VCaP (cell line): ENCODE measurements at regions not wholly inside any gene's neighbourhood (a gene's known extent, or its start where the extent isn't known, plus 50 kb on each side); places are given as distances from the start of the nearest gene placed in this dataset.

Experiments used
- H3K27ac ChIP-seq: fragments of 450-650 bp; 2 replicates; pipeline ENCODE4 v1.5.1; 2017
- TF ChIP-seq, protein P1 (sequence below): fragments of 450-650 bp; conservative IDR thresholded peaks from 2 replicates; pipeline ENCODE4 v1.5.1; 2017; ENCODE audit warnings: mild to moderate bottlenecking, moderate library complexity

DNA sequence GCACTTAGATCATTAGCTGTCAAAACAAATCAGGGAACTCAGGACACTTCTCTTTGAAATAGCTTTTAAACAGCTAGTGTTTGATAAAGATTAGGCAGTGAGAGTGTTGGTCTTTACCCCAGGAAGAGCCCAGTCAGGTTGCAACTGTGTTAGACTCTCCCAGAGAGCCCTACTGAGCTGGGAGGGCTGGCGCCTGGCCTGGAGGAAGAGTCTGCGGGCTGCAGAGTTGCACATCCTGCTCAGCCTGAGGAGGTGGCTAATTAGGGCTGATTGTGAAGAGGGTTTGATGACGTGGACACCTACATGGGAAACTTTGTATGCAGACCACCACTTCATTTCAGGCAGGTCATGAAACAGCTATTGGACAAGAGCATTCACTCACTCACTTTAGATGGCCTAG, 112.0 kb downstream of the TMEM174 start:
- TF ChIP-seq, protein P1, sequence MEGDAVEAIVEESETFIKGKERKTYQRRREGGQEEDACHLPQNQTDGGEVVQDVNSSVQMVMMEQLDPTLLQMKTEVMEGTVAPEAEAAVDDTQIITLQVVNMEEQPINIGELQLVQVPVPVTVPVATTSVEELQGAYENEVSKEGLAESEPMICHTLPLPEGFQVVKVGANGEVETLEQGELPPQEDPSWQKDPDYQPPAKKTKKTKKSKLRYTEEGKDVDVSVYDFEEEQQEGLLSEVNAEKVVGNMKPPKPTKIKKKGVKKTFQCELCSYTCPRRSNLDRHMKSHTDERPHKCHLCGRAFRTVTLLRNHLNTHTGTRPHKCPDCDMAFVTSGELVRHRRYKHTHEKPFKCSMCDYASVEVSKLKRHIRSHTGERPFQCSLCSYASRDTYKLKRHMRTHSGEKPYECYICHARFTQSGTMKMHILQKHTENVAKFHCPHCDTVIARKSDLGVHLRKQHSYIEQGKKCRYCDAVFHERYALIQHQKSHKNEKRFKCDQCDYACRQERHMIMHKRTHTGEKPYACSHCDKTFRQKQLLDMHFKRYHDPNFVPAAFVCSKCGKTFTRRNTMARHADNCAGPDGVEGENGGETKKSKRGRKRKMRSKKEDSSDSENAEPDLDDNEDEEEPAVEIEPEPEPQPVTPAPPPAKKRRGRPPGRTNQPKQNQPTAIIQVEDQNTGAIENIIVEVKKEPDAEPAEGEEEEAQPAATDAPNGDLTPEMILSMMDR: no peak
- peak overlapping the region; percentile 89; the same call in 1 of the 2 replicates for H3K27ac ChIP-seq

DNA sequence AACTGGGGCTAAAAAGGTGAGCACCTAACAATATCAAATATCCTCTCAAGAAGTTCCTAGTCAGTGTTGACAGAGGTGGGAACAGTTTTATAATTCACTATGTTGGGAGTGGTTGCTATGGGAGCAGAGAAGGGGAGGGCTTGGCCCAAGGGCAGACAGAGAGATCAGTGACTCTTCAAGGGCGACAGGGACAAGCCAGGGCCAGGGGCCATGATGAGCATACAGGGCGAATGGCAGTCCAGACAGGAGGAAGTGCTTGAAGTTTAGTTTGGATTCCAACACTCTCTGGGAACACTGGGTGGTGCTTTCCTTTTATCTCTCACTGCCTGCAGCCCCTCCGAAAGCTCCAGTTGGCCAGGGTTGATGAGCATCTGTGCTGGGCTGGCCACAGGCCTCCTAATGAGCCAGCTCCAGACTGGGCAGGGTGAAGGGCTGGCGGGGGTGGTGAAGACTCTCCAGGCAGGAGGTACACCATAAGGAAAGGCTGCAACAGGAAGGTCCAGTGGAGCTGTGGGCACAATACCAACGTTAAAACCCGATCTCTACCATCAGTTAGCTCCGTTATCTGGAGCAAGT, 111.3 kb downstream of the TMEM174 start:
- TF ChIP-seq, protein P1: no peak
- peak overlapping the region; percentile 89; the same call in 1 of the 2 replicates for H3K27ac ChIP-seq

DNA sequence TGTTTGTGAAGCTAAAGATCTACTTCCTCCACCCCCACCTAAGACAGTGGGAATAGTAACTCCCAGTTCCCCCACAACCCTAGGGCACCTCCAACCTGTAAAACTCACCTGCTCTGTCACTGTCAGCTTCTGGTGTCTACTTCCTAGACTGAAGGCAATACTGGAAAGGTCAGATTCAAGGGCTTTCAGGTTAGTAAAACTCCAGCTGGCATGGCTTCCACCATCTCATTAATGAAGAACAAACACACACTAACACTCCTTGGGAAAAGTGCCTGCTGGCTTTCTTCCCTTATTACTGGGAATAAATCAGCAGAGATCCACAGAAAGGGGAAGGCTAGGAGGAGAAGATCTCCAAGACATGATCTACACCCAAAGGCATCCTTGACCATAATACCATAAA, 109.9 kb downstream of the TMEM174 start:
- TF ChIP-seq, protein P1: no peak
- peak overlapping the region; percentile 89 for H3K27ac ChIP-seq

DNA sequence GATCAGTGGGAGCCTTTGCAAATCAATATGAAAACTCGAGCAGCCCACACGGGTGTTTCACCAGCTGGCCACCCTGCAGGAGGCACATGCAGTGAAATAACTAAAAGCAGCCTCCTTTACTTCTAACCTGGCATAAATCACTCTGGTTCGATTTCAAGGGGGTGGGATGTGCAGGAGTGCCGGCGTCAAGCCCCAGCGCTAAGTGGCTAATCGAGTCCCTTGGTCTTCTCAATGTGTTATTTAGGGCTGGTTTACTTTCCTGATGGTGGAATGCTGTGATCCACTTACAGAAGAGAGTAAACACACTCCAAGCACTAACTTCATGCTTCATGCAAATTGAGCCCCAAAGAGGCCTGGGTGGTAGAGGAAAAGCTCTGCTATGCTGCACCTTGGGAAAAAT, 109.4 kb downstream of the TMEM174 start:
- H3K27ac ChIP-seq: peak overlapping the region; percentile 89
- TF ChIP-seq, protein P1: no peak

DNA sequence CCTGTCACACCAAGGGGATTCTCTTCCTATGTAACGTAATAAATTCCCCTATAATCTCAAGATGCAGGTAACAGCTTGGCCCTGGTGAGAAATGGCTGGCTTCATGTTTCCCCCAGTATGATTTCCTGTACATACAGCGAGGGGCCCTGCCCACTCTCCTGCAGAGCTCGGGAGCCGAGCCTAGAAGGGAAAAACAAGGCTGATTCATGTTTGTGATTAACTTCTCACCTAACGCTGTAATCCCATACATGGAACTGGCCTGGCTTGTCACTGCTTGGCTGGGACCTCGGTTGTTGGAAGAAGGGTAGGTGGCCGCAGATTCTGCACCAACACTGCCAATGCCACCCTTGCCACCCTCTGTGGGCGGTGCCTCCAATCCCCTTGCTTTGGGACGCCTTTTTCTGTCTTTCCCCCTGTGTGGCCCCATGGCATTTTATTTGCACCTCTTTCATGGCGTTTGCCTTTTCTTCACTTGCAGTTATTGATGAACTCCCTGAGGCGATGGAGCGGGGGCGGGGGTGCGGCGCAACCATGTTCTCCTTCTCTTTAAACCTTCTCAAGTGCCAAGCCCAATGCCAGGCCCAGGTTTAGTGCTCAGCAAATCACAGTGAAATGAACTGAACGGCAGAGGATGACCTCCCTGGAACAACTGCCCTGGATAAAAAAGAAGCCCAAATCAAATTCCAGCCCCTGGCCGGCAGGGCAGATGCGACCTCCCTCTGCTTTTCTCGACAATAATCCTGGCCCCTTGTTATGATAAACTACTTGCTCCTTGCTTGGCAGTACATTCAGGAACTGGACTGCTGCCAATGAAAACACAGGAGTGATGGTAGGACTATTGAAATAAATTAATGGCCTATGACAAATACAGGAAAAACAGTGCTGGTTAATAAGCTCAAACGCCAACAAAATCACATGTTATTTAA, 108.1 kb downstream of the TMEM174 start:
- TF ChIP-seq, protein P1: no peak
- H3K27ac ChIP-seq: peak overlapping the region; percentile 89

DNA sequence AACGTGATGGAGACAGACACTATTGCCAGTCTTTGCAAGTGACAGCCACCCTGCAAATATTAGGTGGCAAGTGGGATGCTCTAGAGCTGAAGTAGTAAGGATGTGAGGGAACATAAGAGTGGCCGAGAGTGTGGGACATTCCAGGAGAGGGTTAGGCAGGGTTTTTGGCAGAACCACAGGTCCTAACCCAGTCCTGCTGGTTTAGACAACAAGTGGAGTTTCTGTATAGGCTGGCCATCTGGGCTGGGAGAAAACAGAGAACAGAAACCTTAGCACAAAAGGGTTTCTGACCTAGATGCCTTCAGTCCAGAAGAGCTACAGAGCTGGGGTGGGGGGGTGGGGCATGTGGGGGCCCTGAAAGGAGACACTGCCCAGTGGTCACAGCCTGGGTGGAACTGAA, 107.4 kb downstream of the TMEM174 start:
- peak overlapping the region; percentile 89 for H3K27ac ChIP-seq
- TF ChIP-seq, protein P1: no peak

DNA sequence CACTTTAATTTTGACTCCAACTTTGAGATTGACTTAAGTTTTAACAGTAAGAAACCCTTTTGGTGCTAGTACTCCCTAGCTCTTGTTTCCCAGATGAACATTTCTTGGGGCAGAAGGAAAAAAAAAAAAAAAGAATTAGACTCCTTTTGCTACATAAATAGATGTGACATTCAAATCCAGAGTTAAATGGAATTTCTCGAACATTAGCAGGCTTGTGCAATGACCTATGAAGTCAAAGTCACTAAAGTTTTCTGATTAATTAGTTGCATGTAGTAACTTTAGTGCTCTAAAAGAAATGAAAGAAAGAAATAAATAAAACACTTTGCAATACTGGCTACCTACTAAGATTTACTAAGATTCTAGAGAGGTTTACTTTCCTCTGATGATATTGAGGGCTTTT, 106.8 kb downstream of the TMEM174 start:
- peak overlapping the region; percentile 89 for H3K27ac ChIP-seq
- TF ChIP-seq, protein P1: no peak
